WTC11 (cell line): ENCODE measurements at regions not wholly inside any gene's neighbourhood (a gene's known extent, or its start where the extent isn't known, plus 50 kb on each side); places are given as distances from the start of the nearest gene placed in this dataset.

Source experiments
- CREB1 ChIP-seq: sonication (generic); formaldehyde crosslinking; IDR thresholded peaks from 2 replicates; pipeline ENCODE4 v1.8.0; 2023; ENCODE audit warnings: mild to moderate bottlenecking, missing genetic modification reagents
- CTCF ChIP-seq: fragments of 200-600 bp; IDR thresholded peaks from 2 replicates; pipeline ENCODE4 v1.8.0; 2022; ENCODE audit warnings: antibody characterized with exemption
- ESRRA ChIP-seq: sonication (generic); formaldehyde crosslinking; IDR thresholded peaks from 2 replicates; pipeline ENCODE4 v1.8.1; 2022; ENCODE audit warnings: mild to moderate bottlenecking, missing genetic modification reagents, borderline replicate concordance
- NFYB ChIP-seq: sonication (generic); formaldehyde crosslinking; conservative IDR thresholded peaks from 2 replicates; pipeline ENCODE4 v1.8.0; 2022; ENCODE audit warnings: low read depth, missing genetic modification reagents
- RELA ChIP-seq: sonication (generic); formaldehyde crosslinking; IDR thresholded peaks from 2 replicates; pipeline ENCODE4 v1.8.1; 2022; ENCODE audit warnings: missing genetic modification reagents, mild to moderate bottlenecking, borderline replicate concordance
- SOX15 ChIP-seq: fragments of 250-450 bp; sonication (Bioruptor Pico); IDR thresholded peaks from 2 replicates; pipeline ENCODE4 v1.9.0; 2021; ENCODE audit warnings: mild to moderate bottlenecking
- STAT6 ChIP-seq: sonication (generic); formaldehyde crosslinking; conservative IDR thresholded peaks from 2 replicates; pipeline ENCODE4 v1.8.1; 2023; ENCODE audit warnings: mild to moderate bottlenecking, low read depth, missing genetic modification reagents, moderate library complexity
- ZBTB43 ChIP-seq: sonication (generic); formaldehyde crosslinking; IDR thresholded peaks from 2 replicates; pipeline ENCODE4 v1.8.1; 2023; ENCODE audit warnings: mild to moderate bottlenecking, missing genetic modification reagents
- ZNF317 ChIP-seq: sonication (generic); formaldehyde crosslinking; IDR thresholded peaks from 2 replicates; pipeline ENCODE4 v1.8.1; 2023; ENCODE audit warnings: low read depth, mild to moderate bottlenecking, moderate library complexity, missing genetic modification reagents, borderline replicate concordance
- ZSCAN18 ChIP-seq: fragments of 250-450 bp; sonication (Bioruptor Pico); IDR thresholded peaks from 2 replicates; pipeline ENCODE4 v2.1.2; 2022; ENCODE audit warnings: mild to moderate bottlenecking, moderate library complexity

- TF ChIP-seq CTCF (no peak), ZNF317 (CRISPR knock-in tag) (no peak), ZSCAN18 (CRISPR knock-in tag) (no peak), RELA (no peak), STAT6 (CRISPR knock-in tag) (no peak), SOX15 (CRISPR knock-in tag) (no peak), CREB1 (CRISPR knock-in tag) (no peak), ZBTB43 (CRISPR knock-in tag) (no peak), NFYB (CRISPR knock-in tag) (no peak), ESRRA (CRISPR knock-in tag) (no peak)
These were observed 224.9 kb downstream of the BTG1 start for GRCh38 chr12:91920741-91921140.
